ENCODE measurements at regions not wholly inside any gene's neighbourhood (a gene's known extent, or its start where the extent isn't known, plus 50 kb on each side); places are given as distances from the start of the nearest gene placed in this dataset.
"Not testable (repeated sequence)": the region's sequence is repeated elsewhere in the genome, so short reads cannot be mapped to it uniquely, and the experiment has no call there.

- no peak for DNase-seq
Measured at GRCh38 chr6:77322604-77323003, 140.7 kb downstream of the HTR1B start.

DNA sequence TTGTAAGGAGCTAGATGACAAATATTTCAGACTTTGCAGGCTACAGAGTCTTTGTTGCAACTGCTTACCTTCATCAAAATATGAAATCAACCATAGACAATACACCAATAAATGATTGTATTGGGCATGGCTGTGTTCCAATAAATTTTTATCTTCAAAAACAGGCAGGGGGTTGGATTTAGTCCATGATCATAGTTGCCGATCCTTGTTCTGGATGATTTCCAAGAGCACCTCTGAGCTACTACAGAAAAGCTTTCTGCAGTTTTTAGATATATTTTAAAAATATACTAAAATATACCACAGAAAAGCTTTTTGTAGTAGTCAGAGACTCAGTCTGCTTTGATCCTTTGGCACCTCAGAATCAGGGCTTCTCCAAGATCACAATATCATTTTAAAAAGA lies 145.0 kb downstream of the HTR1B start:
- no peak for DNase-seq

- DNase-seq, result no peak
Measured at GRCh38 chr6:77313595-77313994, 149.7 kb downstream of the HTR1B start.

DNA sequence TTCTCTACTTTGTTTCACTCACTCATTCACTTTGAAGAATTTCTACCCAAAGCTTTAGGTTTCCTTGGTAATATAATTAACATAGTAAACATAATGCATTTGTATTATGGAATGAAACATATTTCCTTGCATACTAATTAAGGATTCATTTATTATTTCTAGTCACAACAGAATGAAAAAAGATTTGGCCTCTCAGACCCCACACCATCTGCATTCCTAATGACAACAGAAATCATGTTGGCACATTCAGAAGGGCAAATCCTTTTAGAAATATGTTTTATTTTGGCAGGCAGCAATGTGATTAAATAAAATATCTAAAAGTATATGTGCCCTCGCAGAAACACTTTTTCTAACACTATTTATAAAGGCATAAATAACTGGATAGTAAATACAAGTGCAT lies 163.4 kb downstream of the HTR1B start:
- DNase-seq, result no peak

- DNase-seq, result no peak
Measured at GRCh38 chr6:77298283-77298682, 165.0 kb downstream of the HTR1B start.

- DNase-seq, result no peak
Measured at GRCh38 chr6:77292564-77293546, 170.4 kb downstream of the HTR1B start.

DNA sequence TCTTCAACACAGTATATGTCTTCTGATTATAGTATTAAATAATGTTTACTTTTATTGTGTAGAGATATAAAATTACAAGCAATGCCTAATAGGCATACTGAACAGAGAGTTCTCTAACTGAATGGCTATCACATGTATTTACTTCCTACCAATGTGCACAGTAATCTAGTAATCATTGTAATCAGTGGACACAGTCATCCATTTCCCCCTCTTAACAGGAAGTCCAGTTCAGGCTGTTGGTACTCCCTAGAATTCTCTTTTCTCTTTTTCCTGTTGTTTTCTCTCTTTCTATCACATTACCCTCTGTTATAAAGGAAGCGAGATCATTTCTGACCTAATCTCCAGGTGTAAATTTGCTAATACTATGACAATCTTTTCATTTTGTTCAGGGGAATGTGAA lies 172.5 kb downstream of the HTR1B start:
- DNase-seq, result no peak

DNA sequence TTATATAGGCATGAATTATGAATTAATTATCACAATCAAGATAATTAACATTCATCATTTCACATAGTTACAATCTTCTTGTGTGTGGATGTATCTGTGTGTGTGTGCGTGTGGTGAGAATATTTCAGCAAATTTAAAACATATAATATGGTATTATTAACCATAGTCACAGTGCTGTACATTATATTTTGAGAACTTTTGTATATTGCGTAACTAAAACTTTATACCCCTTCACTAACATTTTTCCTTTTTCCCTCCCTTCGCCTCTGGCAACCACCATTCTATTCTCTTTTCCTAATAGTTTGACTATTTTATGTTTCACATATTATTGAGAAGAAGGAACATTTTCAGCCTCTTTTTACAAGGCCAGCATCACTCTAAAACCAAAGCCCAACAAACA lies 176.8 kb downstream of the HTR1B start:
- DNase-seq, result no peak

DNA sequence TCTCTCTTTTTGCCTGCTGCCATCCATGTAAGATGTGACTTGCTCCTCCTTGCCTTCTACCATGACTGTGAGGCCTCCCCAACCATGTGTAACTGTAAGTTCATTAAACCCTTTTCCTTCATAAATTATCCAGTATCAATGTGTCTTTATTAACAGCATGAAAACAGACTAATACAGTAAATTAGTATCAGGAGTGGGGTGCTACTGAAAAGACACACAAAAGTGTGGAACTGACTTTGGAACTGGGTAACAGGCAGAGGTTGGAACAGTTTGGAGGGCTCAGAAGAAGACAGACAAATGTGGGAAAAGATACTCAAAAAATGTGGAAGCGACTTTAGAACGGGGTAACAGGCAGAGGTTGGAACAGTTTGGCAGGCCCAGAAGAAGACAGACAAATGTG lies 189.4 kb downstream of the HTR1B start:
- DNase-seq, result no peak

- no peak for DNase-seq
Measured at GRCh38 chr6:77264970-77265369, 198.3 kb downstream of the HTR1B start.

- no peak for DNase-seq
Measured at GRCh38 chr6:77263003-77263402, 200.3 kb downstream of the HTR1B start.

DNA sequence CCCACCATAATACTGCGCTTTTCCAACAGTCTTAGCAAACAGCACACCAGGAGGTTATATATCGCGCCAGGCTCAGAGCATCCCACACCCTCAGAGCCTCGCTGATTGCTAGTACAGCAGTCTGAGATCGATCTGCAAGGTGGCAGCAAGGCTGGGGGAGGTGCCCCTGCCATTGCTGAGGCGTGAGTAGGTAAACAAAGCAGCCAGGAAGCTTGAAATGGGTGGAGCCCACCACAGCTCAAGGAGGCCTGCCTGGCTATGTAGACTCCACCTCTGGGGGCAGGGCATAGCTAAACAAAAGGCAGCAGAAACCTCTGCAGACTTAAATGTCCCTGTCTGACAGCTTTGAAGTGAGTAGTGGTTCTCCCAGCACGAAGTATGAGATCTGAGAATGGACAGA lies 211.5 kb downstream of the HTR1B start:
- DNase-seq, result not testable (repeated sequence)

GRCh38 chr6:77249560-77249959 lies 213.7 kb downstream of the HTR1B start:
- DNase-seq, result no peak

GRCh38 chr6:77245026-77245425 lies 218.3 kb downstream of the HTR1B start:
- DNase-seq, result no peak

DNA sequence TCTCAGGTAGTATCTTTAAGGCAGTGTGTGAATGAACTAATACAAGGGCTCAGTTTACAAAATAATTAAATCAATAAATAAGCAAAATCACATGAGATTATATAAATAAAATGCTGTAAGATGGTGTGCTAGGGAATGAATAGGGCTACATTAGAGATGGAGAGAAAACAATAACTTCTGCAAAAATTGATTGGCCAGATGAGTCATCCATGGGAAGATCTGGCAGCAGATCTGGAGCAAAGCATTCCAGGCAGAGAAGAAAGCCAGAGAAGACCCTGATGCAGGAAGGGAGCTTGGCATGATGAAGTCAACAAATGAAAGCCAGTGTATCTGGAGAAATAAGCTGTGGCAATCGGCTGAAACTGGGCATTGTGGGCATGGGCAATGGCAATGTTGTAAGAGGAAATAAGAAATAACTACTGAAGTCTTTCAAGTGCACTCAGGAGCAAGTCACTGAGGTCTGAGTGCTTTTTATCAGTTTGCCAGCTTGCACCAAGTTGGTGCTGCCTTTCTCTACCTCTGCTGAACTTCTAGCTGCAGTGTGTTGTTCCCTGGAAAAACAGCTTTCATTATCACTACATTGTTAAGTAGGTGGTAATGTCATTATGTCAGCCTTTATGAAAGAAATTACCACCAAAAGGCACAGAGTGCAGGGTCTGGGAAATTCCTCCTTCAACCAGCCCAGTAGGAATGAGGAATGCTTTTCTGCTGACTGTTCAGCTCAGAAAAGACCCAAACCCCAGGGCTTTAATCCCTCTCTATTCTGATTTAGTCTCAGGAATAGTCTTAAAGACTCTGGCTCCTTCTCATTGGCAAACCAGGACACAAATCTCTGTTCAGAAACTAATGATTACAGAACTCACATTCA lies 231.6 kb downstream of the HTR1B start:
- DNase-seq, result no peak

GRCh38 chr6:77228279-77228678 lies 235.0 kb downstream of the HTR1B start:
- no peak for DNase-seq

DNA sequence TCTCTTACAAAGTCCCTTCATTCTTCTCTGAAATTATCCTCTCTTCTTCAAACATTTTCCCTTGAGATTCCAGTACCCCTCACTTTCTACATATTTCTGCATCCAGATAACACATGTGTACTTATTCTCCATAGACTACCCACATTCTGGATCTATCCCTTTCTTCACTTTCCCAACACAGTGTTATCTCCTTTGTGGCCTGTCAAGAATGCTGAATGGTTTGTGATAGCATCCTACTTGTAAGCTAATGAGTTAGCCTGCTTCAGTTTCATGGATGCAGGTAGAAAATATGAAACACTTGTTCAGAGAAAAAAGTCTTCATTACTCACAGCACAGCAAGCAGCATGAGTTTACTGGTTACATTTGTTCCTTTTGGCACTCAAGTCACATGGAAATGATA lies 245.4 kb downstream of the HTR1B start:
- no peak for DNase-seq

DNA sequence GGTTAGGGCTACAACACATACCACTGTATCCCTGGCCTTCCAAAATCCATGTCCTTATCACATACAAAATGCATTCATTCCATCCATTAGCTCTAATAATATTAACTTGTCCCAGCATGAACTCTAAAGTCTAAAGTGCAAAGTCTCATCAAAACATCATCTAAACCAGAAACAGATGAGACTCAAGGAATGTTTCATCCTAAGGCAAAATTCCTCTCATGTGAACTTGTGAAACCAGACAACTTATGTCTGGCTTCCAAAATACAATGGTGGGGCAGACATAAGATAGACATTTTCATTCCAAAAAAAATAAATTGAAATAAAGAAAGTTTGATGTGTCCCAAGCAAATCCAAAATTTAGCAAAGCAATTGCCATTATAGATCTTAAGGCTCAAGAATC lies 257.4 kb downstream of the HTR1B start:
- no peak for DNase-seq

DNA sequence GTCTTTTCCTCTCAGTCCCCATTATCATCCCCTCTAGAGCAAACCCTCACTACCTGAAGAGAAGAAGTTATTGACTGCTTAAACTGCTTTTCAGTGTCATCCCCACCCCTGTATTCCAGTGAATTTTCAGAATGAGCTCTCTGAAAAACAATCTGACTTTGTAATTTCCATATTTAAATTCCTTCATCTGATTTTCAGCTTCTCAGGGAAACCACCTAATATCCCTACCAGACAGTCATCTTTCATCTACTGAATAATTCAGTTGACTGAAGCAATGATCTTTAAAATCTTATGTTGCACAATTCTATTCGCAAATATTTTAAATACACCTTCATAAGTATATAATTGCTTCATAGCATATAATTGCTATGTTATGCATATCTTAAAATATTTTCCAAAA lies 258.7 kb downstream of the HTR1B start:
- DNase-seq, result no peak

DNA sequence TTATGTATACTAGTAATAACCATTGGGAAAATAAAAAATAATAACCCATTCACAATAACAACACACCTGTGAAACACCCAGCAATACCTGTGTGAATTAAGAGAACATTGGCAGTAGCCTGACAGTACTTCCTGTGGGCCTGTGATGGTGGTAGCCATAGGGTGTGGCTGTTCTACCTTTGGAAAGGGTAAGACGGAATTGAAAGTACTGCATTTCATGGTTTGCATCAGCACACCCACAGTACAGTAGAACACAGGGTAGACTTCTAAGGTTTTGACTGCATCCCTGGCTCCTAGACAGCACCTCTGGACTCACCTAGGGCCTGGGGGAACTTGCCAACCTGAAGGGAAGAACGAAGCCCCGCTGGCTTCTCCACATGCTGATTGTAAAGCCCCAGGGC lies 279.8 kb downstream of the HTR1B start:
- no peak for DNase-seq

DNA sequence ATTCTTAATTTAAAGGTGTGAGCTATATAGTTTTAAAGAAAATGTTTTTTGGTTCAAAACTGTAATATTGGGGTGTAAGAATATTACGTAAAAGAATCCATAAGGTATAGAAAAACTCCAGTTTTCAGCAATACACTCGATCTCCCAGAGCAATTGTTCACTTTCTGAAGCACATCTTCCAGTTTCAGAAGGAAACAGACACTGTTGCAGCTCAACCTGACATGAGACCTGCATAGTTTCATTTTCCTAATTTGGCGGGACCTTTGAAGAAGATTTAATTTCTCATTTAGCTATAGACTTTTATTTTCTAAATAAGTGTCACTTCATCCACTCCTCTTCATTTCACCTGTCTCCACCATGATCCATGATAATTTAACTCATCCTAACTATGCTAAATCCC lies 281.5 kb downstream of the HTR1B start:
- DNase-seq, result no peak

DNA sequence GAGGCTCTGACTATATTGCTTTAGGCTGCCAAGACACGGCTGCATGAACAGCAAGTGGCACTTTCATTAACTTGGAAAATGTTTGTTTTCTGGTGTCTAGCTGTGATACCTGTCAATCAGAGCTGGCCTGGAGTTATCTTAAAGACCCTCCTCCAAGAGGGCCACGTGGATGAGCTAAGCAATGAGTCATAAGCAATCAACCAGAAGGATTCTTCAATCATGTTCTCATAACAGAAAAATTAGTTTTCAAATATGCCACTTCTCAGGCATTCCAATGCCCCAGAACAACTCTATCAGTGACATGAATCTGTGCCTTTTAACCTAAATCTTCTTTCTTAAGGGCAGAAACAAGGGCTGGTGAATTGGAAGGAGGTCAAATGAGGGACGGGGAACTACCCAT lies 283.0 kb downstream of the HTR1B start:
- DNase-seq, result no peak

DNA sequence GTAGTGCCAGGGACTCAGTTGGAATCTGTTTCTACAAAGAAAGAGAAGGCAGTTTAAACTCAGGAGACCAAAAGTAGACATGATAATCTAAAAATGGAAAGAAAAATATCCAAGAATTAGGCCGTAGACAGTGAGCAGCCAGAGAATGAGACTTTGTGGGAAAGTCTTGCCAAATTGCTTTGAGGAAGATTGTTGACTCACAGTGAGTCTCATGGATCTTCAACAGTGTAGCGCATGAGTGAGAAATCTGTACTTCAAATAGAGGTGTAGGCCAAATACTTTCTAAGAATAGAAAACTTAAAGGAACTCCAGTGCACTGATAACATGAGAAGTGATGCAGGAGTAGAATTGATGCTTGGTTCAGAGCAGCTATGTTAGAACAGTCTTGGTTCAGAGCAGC lies 284.5 kb downstream of the HTR1B start:
- DNase-seq, result no peak

DNA sequence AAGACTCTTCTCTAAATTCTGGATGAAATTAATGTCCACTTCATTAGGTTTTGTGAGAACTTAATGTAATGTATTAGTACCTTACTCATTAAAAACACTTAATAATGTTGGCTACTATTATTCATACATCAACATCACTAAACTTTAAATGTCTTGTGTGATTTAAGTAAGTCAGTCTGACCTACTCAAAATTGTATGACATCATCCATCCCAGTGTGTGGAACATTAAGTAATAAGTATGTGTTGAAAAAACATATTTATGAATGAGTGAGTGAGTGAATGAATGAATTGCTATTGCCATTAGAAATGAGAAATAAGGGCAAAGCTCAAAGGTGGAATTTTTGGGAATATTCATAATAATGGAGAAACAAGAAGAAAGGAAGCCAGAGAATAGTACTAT lies 285.8 kb downstream of the HTR1B start:
- no peak for DNase-seq
